DMS 273 (cell line): ENCODE measurements at regions not wholly inside any gene's neighbourhood (a gene's known extent, or its start where the extent isn't known, plus 50 kb on each side); places are given as distances from the start of the nearest gene placed in this dataset.
"Not testable (repeated sequence)": the region's sequence is repeated elsewhere in the genome, so short reads cannot be mapped to it uniquely, and the experiment has no call there.

Experiments
- DNase-seq: peaks from one replicate; lab custom pipeline; 2025; ENCODE audit not compliant: unreplicated experiment; lab: John Stamatoyannopoulos, UW

DNA sequence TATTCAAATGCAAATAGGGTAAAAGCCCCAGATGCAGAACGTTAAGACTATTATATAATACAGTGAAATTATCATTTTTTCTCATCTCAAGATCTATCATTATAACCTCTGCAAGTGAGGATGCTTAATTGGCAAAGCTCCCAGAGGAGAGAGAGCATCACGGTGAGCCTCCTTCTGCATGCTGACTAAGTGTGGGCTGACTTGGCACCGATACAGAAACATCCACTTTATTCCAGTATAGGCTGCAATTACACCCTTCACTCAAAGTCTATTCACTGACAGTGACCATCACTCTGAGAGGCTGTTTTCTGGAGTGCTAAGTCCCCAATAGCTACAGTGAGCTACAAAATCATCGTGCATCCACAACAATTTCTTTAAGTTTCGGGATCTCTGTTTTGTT is 171.1 kb upstream of the NBPF9 start:
- not testable (repeated sequence) for DNase-seq

- DNase-seq, result not testable (repeated sequence)
These were observed 172.5 kb upstream of the NBPF9 start for GRCh38 chr1:149275802-149276201.

DNA sequence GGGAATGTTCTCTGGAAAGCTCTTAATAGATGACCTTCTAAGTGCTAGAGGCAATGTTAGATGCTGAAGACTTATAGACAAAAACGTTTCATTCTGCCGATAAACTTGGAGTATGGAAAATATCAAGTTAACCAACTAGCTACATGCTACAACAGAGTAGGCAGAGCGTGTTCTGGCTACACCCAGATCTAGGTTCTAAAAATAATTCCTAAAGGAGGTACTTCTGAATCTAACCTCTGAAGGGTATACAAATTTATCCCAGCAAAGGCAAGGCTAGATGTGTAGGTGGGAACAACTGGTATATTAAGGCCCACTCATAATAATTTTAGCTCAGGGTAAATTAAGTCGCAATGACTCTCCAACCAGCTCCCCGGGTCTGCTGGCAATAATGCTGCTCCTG is 173.1 kb upstream of the NBPF9 start:
- DNase-seq, result not testable (repeated sequence)

DNA sequence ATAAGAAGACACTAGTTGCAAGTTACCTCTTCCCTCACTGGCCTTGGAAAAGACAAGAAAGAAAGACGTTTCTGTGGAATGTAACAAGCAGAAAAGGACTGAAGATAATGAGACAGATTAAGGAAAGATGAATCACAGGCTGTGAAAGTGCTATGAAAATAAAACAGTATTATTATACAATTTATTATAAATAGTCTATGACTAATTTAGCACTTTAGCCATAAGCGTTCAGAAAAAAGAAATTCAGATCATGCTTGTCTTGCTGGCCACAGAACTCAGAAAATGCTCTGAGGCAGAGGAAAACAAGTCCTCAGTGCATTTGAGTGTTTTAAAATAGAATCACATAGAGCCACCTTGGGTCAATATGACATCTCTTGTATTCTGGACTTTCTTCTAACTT is 174.8 kb upstream of the NBPF9 start:
- not testable (repeated sequence) for DNase-seq

- not testable (repeated sequence) for DNase-seq
These were observed 175.7 kb upstream of the NBPF9 start for GRCh38 chr1:149279015-149279414.

DNA sequence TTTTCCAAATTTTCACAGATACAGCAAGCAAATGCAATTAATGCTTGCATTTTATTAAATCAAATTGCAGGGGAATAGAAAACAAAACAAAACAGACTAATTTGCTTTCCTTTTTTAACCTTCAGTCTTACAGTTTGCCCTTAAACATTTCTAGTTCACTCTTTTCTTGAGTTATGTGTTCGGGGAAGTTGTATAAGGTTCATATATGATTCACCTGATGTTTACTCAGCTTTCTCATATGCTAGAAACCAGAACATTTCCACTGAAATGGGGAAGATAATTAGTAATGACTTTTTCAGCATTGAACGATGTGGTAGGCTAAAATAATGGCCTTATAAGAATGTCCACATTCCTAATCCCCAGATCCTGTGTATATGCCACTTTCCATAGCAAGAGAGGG is 176.2 kb upstream of the NBPF9 start:
- DNase-seq, result not testable (repeated sequence)

- not testable (repeated sequence) for DNase-seq
These were observed 181.4 kb upstream of the NBPF9 start for GRCh38 chr1:149284773-149285172.

DNA sequence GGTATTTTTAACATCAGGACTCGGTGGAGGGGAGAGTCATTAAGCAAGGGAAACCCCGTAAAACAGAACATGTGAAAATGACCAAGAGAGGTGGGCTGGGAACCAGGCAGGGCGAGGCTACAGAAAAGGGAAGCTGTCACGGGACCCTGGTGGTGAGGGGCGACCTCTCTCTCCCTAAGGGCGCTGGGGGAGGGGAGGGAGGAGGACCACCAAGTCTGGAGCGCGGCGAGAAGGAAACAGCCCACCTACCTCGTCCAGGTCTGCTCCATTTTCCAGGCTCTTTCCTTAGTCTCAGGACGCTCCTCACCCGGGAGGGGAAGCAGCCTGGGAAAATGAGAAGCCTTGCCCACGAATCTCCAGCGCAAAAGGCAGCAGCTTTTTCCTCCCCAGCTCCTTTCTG is 181.9 kb upstream of the NBPF9 start:
- not testable (repeated sequence) for DNase-seq

DNA sequence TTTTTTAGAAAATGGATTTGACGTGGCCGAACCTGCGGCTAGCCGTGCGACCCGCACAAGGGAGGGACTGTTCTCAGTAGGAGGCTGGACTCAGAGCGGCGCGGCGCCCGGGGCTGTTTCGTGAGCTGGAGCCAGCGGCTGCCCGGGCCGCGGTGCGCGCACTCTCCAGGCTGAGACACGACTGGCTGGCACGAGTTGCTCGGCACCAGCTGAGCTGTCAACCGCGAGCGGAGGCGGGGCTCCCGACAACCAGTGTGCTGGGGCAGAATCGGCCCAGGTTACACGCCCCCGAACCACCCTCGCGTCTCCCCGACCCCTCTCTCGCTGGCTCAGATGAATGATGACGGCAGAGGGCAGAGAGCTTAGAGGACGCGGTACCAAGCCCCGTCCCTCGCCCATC is 182.3 kb upstream of the NBPF9 start:
- DNase-seq, result not testable (repeated sequence)

DNA sequence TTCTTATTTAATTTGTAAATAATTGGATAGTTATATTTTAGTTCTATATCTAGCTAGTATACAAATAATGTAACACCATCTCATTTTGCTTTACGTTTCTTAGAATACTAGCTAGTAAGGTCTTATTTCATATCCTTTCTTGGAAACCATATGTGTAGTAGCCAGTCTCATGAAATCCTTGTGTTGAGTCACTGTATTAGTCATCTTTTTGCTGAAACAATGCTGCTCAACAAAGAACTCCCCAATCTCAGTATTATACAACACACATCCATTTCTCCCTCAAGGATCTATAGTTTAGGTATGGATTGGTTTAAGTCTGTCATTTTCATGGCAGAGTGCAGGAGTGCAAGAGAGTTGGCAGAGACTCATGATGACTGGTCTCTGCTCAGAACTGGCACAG is 185.2 kb upstream of the NBPF9 start:
- DNase-seq, result not testable (repeated sequence)

GRCh38 chr1:149300478-149301218 is 174.2 kb upstream of the NBPF19 start:
- not testable (repeated sequence) for DNase-seq

GRCh38 chr1:149301282-149301681 is 173.6 kb upstream of the NBPF19 start:
- DNase-seq, result not testable (repeated sequence)

GRCh38 chr1:149304796-149305195 is 170.0 kb upstream of the NBPF19 start:
- not testable (repeated sequence) for DNase-seq

DNA sequence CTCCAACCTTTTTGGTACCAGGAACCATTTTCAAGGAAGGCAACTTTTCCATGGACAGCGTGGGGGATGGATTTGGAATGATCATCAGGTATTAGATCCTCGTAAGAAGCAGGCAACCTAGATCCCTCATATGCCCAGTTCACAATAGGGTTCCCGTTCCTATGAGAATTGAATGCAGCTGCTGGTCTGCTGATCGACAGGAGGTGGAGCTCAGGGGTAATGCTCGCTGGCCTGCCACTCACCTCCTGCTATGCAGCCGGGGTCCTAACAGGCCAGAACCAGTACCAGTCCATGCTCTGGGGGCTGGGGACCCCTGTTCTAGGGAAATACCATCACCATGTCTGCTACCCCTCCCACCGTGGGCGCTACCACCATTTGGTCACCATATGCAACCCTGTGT is 167.2 kb upstream of the NBPF19 start:
- DNase-seq, result not testable (repeated sequence)

- not testable (repeated sequence) for DNase-seq
These were observed 159.9 kb upstream of the NBPF19 start for GRCh38 chr1:149314921-149315320.

- not testable (repeated sequence) for DNase-seq
These were observed 153.7 kb upstream of the NBPF19 start for GRCh38 chr1:149320971-149321731.

DNA sequence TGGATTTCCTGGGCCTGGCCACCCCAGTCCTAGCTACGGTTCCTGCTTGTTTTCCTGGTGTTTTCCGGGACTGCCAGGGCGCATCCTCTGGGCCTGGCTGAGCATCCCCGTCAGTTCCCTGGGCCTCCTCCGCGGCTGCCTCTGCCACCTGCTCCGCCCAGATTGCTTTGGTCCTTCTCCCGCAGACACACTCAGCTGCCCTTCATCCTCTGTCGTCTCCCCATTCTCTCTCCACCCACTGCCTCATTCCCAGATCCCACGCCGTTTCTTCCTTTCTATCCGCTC is 153.2 kb upstream of the NBPF19 start:
- not testable (repeated sequence) for DNase-seq

DNA sequence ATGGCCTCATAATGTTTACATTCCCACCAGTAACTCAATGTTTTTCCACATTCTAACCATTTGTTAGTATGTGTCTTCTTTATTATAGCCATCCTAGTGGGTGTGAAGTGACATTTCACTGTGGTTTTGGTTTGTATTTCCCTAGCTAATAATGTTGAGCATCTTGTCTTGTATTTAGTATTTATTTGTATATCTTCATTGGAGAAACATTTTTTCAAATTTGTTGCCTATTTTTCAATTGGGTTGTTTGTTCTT is 144.8 kb upstream of the NBPF19 start:
- not testable (repeated sequence) for DNase-seq

DNA sequence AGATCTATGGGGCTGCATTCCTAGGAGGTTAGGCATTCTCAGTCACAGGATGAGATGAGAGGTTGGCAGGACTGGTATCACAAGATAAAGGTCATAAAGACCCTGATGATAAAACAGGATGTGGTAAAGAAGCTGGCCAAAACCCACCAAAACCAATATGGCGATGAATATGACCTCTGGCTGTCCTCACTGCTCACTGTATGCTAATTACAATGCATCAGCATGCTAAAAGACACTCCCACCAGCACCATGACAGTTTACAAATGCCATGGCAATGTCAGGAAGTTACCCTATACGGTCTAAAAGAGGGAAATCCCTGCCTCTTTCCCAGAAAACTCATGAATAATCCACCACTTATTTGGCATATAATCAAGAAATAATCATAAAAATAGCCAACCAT is 138.8 kb upstream of the NBPF19 start:
- DNase-seq, result not testable (repeated sequence)

DNA sequence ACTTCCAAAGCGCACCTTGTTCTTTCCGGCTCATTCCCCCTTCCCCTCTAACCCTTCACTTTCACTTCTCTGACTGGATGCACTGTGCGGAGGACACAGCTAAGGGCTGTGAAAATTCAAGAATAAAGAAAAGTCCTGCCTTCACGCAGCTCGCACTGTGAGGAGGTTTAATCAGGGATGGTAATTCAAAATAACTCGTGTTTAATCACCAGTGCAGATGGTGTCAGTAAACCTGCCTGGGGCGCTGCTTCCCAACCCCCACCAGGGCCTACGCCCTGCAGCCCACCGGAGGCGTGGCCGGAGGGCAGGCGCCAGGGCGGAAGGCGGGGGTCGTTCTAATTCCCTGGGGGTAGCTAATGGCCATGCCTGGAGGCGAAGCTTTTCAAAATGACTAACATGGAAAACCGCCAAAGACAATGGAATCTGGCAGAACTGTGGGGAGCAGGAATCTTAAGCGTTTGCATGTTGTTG is 136.6 kb upstream of the NBPF19 start:
- DNase-seq, result not testable (repeated sequence)

DNA sequence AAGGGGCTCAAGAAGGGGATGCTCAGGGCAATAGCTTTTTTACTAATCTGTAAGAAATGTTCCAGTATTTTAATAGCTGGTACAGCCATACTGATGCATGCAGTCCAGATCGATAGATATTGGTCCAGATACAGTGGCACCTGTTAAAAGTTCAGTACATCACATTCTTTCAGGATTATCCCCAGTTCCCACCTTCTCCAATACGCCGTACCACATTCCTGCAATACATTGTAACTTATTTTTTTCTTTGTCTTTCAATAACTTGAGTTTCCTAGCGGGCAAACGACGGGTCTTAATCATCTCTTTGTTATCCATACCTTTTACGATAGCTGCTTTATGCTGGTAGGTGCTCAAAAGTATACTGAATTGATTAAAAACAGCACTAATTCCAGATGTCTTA is 136.1 kb upstream of the NBPF19 start:
- DNase-seq, result not testable (repeated sequence)

GRCh38 chr1:149349448-149349847 is 125.4 kb upstream of the NBPF19 start:
- DNase-seq, result not testable (repeated sequence)

DNA sequence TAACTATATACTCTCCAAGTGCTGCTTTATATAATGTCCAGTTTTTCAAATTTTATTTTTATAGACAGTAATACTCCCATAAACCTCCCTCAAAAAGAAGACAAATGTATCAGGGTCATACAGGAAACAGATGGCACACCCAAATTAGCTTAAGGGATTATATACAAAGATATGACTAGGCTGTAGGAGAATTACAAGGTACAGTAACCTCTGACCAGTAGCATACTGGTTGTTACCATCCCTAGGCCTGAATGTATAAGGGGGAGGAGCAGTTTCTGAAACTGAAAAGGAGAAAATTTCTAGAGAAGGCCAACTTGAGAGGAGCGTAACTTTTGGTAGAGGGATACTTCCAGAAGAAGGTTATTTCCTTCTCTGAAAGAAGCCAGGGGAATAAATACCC is 122.6 kb upstream of the NBPF19 start:
- not testable (repeated sequence) for DNase-seq
